HepG2 (cell line): ENCODE measurements at regions not wholly inside any gene's neighbourhood (a gene's known extent, or its start where the extent isn't known, plus 50 kb on each side); places are given as distances from the start of the nearest gene placed in this dataset.

ENCODE experiments used
- ATAC-seq: fragments of 200-7000 bp; cut with Tn5 transposase; 3 replicates; pipeline ENCODE4 v1.9.1; 2020; ENCODE audit warnings: mild to moderate bottlenecking, moderate library complexity
- BruUV-seq: library from RNA; stranded (reverse); fragments of 400-500 nt; replicated peaks from 2 replicates; lab custom pipeline; 2021; lab: Mats Ljungman, UMichigan
- CTCF ChIA-PET: fragments of 300-600 bp; formaldehyde crosslinking; extraction: SDS; loops from one replicate; lab custom pipeline; 2021; ENCODE audit warnings: low total read pairs, inconsistent platforms, low intra/inter-chr PET ratio; lab: Yijun Ruan, JAX
- POLR2A ChIA-PET: fragments of 350-600 bp; sonication (Branson Sonifier 250); formaldehyde crosslinking; loops from one replicate; lab custom pipeline; 2020; ENCODE audit warnings: antibody characterized with exemption, inconsistent platforms; lab: Yijun Ruan, JAX
- DNase-seq: peaks from one replicate; pipeline ENCODE4 v3.0.0-alpha.2; 2015; ENCODE audit warnings: low spot score
- FAIRE-seq: peaks from 3 replicates; lab custom pipeline; 2011; peaks lifted over from hg19 to GRCh38; lab: Jason Lieb, UNC
- H2AFZ ChIP-seq: one replicate; pipeline ENCODE4 v1.6.1; 2011; ENCODE audit warnings: low read length, inconsistent platforms
- H3K27ac ChIP-seq: fragments of 300-600 bp; 3 replicates; pipeline ENCODE4 v1.8.0; 2011; ENCODE audit warnings: mixed run types, mild to moderate bottlenecking, mixed read lengths, low read length, inconsistent platforms; ENCODE audit not compliant: insufficient read depth; ENCODE audit errors: extremely low read length
- H3K27me3 ChIP-seq, 2 experiments: fragments of 200-600 bp in 1 of 2; 2 replicates in 1 of 2; 3 replicates in 1 of 2; pipeline versions ENCODE4 v1.6.0 to v1.8.0; 2011; ENCODE audit warnings: low read length in 2 of 2, mild to moderate bottlenecking in 2 of 2, moderate library complexity in 2 of 2, inconsistent platforms in 1 of 2; ENCODE audit not compliant: insufficient read depth in 2 of 2, control insufficient read depth in 1 of 2
- H3K36me3 ChIP-seq, 2 experiments: fragments of 200-600 bp in 1 of 2; replicated peaks in 1 of 2; 2 replicates in 1 of 2; 3 replicates in 1 of 2; pipeline versions ENCODE4 v1.5.1 to v1.8.0; 2011; ENCODE audit warnings: low read length in 2 of 2, inconsistent platforms in 1 of 2; ENCODE audit not compliant: insufficient read depth in 2 of 2, control insufficient read depth in 1 of 2
- H3K4me1 ChIP-seq: 2 replicates; pipeline ENCODE4 v1.5.1; 2012; ENCODE audit warnings: low read length, inconsistent platforms; ENCODE audit not compliant: insufficient read depth
- H3K4me2 ChIP-seq: 2 replicates; pipeline ENCODE4 v1.6.0; 2011; ENCODE audit warnings: low read depth, low read length, inconsistent platforms
- H3K4me3 ChIP-seq, 3 experiments: fragments of 200-600 bp in 1 of 3; sonication (generic), shearing (Covaris generic) in 1 of 3; replicated peaks in 1 of 3; 2 replicates each; pipeline ENCODE4 v1.5.1; 2011 to 2016; ENCODE audit warnings: low read length in 3 of 3, inconsistent platforms in 2 of 3, low read depth in 2 of 3, mild to moderate bottlenecking in 2 of 3, control low read depth in 1 of 3, mixed read lengths in 1 of 3; ENCODE audit not compliant: insufficient read depth in 1 of 3
- H3K79me2 ChIP-seq: one replicate; pipeline ENCODE4 v1.6.1; 2011; ENCODE audit warnings: low read length, inconsistent platforms; ENCODE audit not compliant: insufficient read depth
- H3K9ac ChIP-seq: 2 replicates; pipeline ENCODE4 v1.6.0; 2011; ENCODE audit warnings: mild to moderate bottlenecking, low read depth, low read length, inconsistent platforms; ENCODE audit not compliant: insufficient read depth
- H3K9me3 ChIP-seq: 2 replicates; pipeline ENCODE4 v1.5.1; 2012; ENCODE audit warnings: mild to moderate bottlenecking, low read length
- H4K20me1 ChIP-seq: 2 replicates; pipeline ENCODE4 v1.6.0; 2011; ENCODE audit warnings: inconsistent platforms, mild to moderate bottlenecking, low read length, moderate library complexity; ENCODE audit not compliant: insufficient read depth
- CHD2 ChIP-seq: IDR thresholded peaks from 2 replicates; pipeline ENCODE4 v1.6.1; 2011; ENCODE audit warnings: low read depth, low read length, improper control_type of control experiment
- DNMT1 ChIP-seq: sonication (generic); formaldehyde crosslinking; IDR thresholded peaks from 2 replicates; pipeline ENCODE4 v1.5.1; 2020; ENCODE audit warnings: mild to moderate bottlenecking, missing genetic modification reagents
- DR1 ChIP-seq: sonication (generic); formaldehyde crosslinking; IDR thresholded peaks from 2 replicates; pipeline ENCODE4 v1.8.0; 2021; ENCODE audit warnings: mild to moderate bottlenecking, missing genetic modification reagents, inconsistent platforms
- ERF ChIP-seq: IDR thresholded peaks from 2 replicates; pipeline ENCODE4 v1.6.1; 2018; ENCODE audit warnings: missing biosample characterization, missing genetic modification reagents
- HDAC2 ChIP-seq: sonication (generic); formaldehyde crosslinking; IDR thresholded peaks from 2 replicates; pipeline ENCODE4 v1.4.0; 2020; ENCODE audit warnings: missing genetic modification reagents
- KLF6 ChIP-seq: IDR thresholded peaks from 2 replicates; pipeline ENCODE4 v1.8.0; 2016; ENCODE audit warnings: missing biosample characterization, missing genetic modification reagents
- MATR3 ChIP-seq: sonication (generic); formaldehyde crosslinking; IDR thresholded peaks from 2 replicates; pipeline ENCODE4 v1.4.0; 2020; ENCODE audit warnings: missing genetic modification reagents
- NONO ChIP-seq, 2 experiments: fragments of 450-650 bp in 1 of 2; sonication (generic) in 1 of 2; formaldehyde crosslinking in 1 of 2; IDR thresholded peaks in 1 of 2; conservative IDR thresholded peaks in 1 of 2; 2 replicates each; pipeline versions ENCODE4 v1.6.1 to v1.8.0; 2017 to 2022; ENCODE audit warnings: mild to moderate bottlenecking in 1 of 2, missing genetic modification reagents in 1 of 2, moderate library complexity in 1 of 2
- SMAD1 ChIP-seq: sonication (generic); formaldehyde crosslinking; IDR thresholded peaks from 2 replicates; pipeline ENCODE4 v1.4.0; 2020; ENCODE audit warnings: missing genetic modification reagents, low read depth, mild to moderate bottlenecking, borderline replicate concordance
- ZBTB21 ChIP-seq: sonication (generic); formaldehyde crosslinking; IDR thresholded peaks from 2 replicates; pipeline ENCODE4 v1.4.0; 2020; ENCODE audit warnings: missing genetic modification reagents
- ZNF460 ChIP-seq: sonication (generic); formaldehyde crosslinking; IDR thresholded peaks from 2 replicates; pipeline ENCODE4 v1.5.1; 2020; ENCODE audit warnings: missing genetic modification reagents, mild to moderate bottlenecking, borderline replicate concordance
- ZNF496 ChIP-seq: sonication (generic); formaldehyde crosslinking; IDR thresholded peaks from 2 replicates; pipeline ENCODE4 v1.8.1; 2023; ENCODE audit warnings: mild to moderate bottlenecking, moderate library complexity, missing genetic modification reagents; ENCODE audit not compliant: insufficient replicate concordance
- ZNF713 ChIP-seq: sonication (generic); formaldehyde crosslinking; IDR thresholded peaks from 2 replicates; pipeline ENCODE4 v1.4.0; 2020; ENCODE audit warnings: mild to moderate bottlenecking, missing genetic modification reagents
- WGBS: methylation state at CpG from one replicate; pipeline ENCODE4 v1.1.6; 2017; ENCODE audit warnings: low lambda C conversion rate; 5-methylcytosine and 5-hydroxymethylcytosine counted together
- in situ Hi-C: cut with HindIII; loops from 2 replicates; pipeline ENCODE4 v1.10.0; 2017; ENCODE audit warnings: low pct_unique_long_range_greater_than_20kb; ENCODE audit not compliant: extremely low pct_ligation_motif_present
- intact Hi-C: fragments of 100-400 bp; cut with micrococcal nuclease; formaldehyde crosslinking; loops from one replicate; pipeline ENCODE4 v1.10.0; 2022; ENCODE audit not compliant: unreplicated experiment
- TF ChIP-seq, protein P1 (sequence below): sonication (generic); formaldehyde crosslinking; IDR thresholded peaks from 2 replicates; pipeline ENCODE4 v1.4.0; 2020; ENCODE audit warnings: missing genetic modification reagents, borderline replicate concordance
- TF ChIP-seq, protein P2 (sequence below): sonication (generic); formaldehyde crosslinking; IDR thresholded peaks from 2 replicates; pipeline ENCODE4 v1.8.0; 2022; ENCODE audit warnings: low read depth, missing genetic modification reagents
- TF ChIP-seq, protein P3 (sequence below): sonication (generic); formaldehyde crosslinking; IDR thresholded peaks from 2 replicates; pipeline ENCODE4 v1.4.0; 2020; ENCODE audit warnings: mild to moderate bottlenecking, missing genetic modification reagents
- TF ChIP-seq, protein P4 (sequence below): sonication (generic); formaldehyde crosslinking; IDR thresholded peaks from 2 replicates; pipeline ENCODE4 v1.5.1; 2020; ENCODE audit warnings: missing genetic modification reagents, mild to moderate bottlenecking, borderline replicate concordance
- TF ChIP-seq, protein P5 (sequence below): sonication (generic); formaldehyde crosslinking; IDR thresholded peaks from 2 replicates; pipeline ENCODE4 v1.5.1; 2020; ENCODE audit warnings: missing genetic modification reagents, mild to moderate bottlenecking, borderline replicate concordance

DNA sequence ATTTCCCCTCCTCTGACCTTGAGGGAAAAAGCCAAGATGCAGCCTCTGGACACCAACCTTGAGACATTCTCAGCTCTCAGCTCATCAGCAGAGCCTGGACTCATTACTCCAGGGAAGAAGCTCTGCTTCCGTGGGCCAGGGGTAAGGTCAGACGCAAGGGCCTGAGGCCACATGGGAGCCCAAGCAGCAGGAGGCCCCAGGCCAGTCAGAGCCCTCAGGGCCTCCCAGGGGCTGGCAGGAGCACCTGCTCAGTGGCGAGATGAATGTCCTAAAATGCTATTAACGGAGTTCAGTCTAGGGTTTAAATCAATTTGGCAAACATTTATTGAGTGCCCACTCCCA lies 208.6 kb downstream of the ERMARD start:
- Histone ChIP-seq H3K9me3 (no peaks in the 10 kb centered on the region), H2AFZ (no peak overlapping the region), H3K4me1 (no peaks in the 10 kb centered on the region), H4K20me1 (no peaks in the 10 kb centered on the region), H3K9ac (no peak overlapping the region), H3K36me3 (no peaks in the 10 kb centered on the region), H3K4me2 (no peak overlapping the region), H3K79me2 (no peaks in the 10 kb centered on the region), H3K4me3 (no peak overlapping the region), H3K27ac (no peak overlapping the region), H3K27me3 (peaks cover 3 to 62% of the 10 kb centered on the region in 2 experiments; a peak in 4 of 5 replicates)
- FAIRE-seq, result no peak
- TF ChIP-seq, protein P1, sequence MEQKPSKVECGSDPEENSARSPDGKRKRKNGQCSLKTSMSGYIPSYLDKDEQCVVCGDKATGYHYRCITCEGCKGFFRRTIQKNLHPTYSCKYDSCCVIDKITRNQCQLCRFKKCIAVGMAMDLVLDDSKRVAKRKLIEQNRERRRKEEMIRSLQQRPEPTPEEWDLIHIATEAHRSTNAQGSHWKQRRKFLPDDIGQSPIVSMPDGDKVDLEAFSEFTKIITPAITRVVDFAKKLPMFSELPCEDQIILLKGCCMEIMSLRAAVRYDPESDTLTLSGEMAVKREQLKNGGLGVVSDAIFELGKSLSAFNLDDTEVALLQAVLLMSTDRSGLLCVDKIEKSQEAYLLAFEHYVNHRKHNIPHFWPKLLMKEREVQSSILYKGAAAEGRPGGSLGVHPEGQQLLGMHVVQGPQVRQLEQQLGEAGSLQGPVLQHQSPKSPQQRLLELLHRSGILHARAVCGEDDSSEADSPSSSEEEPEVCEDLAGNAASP (CRISPR knock-in tag), result no peak
- TF ChIP-seq ZNF460, result no peak
- TF ChIP-seq MATR3 (CRISPR knock-in tag), result no peak
- no peak for TF ChIP-seq ERF (CRISPR knock-in tag)
- no peak for TF ChIP-seq DNMT1
- TF ChIP-seq, protein P2, sequence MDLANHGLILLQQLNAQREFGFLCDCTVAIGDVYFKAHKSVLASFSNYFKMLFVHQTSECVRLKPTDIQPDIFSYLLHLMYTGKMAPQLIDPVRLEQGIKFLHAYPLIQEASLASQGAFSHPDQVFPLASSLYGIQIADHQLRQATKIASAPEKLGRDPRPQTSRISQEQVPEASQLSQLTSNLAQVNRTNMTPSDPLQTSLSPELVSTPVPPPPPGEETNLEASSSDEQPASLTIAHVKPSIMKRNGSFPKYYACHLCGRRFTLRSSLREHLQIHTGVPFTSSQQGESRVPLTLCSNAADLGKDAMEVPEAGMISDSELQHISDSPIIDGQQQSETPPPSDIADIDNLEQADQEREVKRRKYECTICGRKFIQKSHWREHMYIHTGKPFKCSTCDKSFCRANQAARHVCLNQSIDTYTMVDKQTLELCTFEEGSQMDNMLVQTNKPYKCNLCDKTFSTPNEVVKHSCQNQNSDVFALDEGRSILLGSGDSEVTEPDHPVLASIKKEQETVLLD (CRISPR knock-in tag), result no peak
- TF ChIP-seq CHD2, result no peak
- TF ChIP-seq, protein P3, sequence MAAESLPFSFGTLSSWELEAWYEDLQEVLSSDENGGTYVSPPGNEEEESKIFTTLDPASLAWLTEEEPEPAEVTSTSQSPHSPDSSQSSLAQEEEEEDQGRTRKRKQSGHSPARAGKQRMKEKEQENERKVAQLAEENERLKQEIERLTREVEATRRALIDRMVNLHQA, result no peak
- TF ChIP-seq DR1, result no peak
- no peak for TF ChIP-seq NONO (IDR thresholded peaks at IDR 0.05)
- no peak for TF ChIP-seq NONO (CRISPR knock-in tag; conservative IDR thresholded peaks at IDR 0.05)
- no peak for TF ChIP-seq ZNF713 (CRISPR knock-in tag)
- TF ChIP-seq ZBTB21 (CRISPR knock-in tag), result no peak
- TF ChIP-seq, protein P4, sequence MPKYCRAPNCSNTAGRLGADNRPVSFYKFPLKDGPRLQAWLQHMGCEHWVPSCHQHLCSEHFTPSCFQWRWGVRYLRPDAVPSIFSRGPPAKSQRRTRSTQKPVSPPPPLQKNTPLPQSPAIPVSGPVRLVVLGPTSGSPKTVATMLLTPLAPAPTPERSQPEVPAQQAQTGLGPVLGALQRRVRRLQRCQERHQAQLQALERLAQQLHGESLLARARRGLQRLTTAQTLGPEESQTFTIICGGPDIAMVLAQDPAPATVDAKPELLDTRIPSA (CRISPR knock-in tag), result no peak
- TF ChIP-seq KLF6 (CRISPR knock-in tag), result no peak
- TF ChIP-seq, protein P5, sequence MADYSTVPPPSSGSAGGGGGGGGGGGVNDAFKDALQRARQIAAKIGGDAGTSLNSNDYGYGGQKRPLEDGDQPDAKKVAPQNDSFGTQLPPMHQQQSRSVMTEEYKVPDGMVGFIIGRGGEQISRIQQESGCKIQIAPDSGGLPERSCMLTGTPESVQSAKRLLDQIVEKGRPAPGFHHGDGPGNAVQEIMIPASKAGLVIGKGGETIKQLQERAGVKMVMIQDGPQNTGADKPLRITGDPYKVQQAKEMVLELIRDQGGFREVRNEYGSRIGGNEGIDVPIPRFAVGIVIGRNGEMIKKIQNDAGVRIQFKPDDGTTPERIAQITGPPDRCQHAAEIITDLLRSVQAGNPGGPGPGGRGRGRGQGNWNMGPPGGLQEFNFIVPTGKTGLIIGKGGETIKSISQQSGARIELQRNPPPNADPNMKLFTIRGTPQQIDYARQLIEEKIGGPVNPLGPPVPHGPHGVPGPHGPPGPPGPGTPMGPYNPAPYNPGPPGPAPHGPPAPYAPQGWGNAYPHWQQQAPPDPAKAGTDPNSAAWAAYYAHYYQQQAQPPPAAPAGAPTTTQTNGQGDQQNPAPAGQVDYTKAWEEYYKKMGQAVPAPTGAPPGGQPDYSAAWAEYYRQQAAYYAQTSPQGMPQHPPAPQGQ, result no peak
- no peak for TF ChIP-seq HDAC2 (CRISPR knock-in tag)
- TF ChIP-seq ZNF496 (CRISPR knock-in tag), result no peak
- TF ChIP-seq SMAD1 (CRISPR knock-in tag), result no peak
- BruUV-seq, result no TSS peak
- ChIA-PET CTCF (no interaction called here), POLR2A (no interaction called here)
- ATAC-seq, result no peak
- intact Hi-C loops, result no loop called here
- 36% methylated on average over 4 of the region's 4 CpGs for WGBS
- in situ Hi-C loops, result no loop called here
- no peak for DNase-seq
